Aorta (tissue), 5 donors: ENCODE measurements at regions not wholly inside any gene's neighbourhood (a gene's known extent, or its start where the extent isn't known, plus 50 kb on each side); places are given as distances from the start of the nearest gene placed in this dataset.

ENCODE experiments used
- ATAC-seq: fragments of 200-7000 bp; cut with Tn5 transposase; one replicate; pipeline ENCODE4 v1.9.1; 2022; ENCODE audit warnings: moderate library complexity; ENCODE audit not compliant: low FRiP score
- DNase-seq, 2 donors: peaks; one replicate each; pipeline ENCODE4 v3.0.0-alpha.2; 2020
- H3K27ac ChIP-seq, 2 donors: one replicate each; pipeline ENCODE4 v1.5.1; 2013; ENCODE audit warnings: low read length in 2 of 2, mild to moderate bottlenecking in 2 of 2, moderate library complexity in 2 of 2, control low read depth in 1 of 2, inconsistent platforms in 1 of 2, low read depth in 1 of 2
- H3K27me3 ChIP-seq, 2 donors: one replicate each; pipeline ENCODE4 v1.6.1; 2013; ENCODE audit warnings: control low read depth in 1 of 2, low read length in 1 of 2, mild to moderate bottlenecking in 1 of 2, moderate library complexity in 1 of 2; ENCODE audit not compliant: insufficient read depth in 2 of 2, control insufficient read depth in 1 of 2
- H3K36me3 ChIP-seq, 2 donors: one replicate each; pipeline ENCODE4 v1.6.1; 2013; ENCODE audit warnings: control low read depth in 1 of 2, low read length in 1 of 2, mild to moderate bottlenecking in 1 of 2; ENCODE audit not compliant: insufficient read depth in 2 of 2, control insufficient read depth in 1 of 2
- H3K4me1 ChIP-seq, 2 donors: one replicate each; pipeline ENCODE4 v1.6.1; 2013; ENCODE audit warnings: low read length in 2 of 2, control low read depth in 1 of 2, mild to moderate bottlenecking in 1 of 2, moderate library complexity in 1 of 2; ENCODE audit not compliant: insufficient read depth in 2 of 2, control insufficient read depth in 1 of 2
- H3K4me3 ChIP-seq, 2 donors: one replicate each; pipeline ENCODE4 v1.5.1; 2013; ENCODE audit warnings: low read length in 2 of 2, control low read depth in 1 of 2, mild to moderate bottlenecking in 1 of 2
- H3K9me3 ChIP-seq: one replicate; pipeline ENCODE4 v1.6.1; 2013; ENCODE audit warnings: mild to moderate bottlenecking, low read length; ENCODE audit not compliant: control insufficient read depth
- WGBS, 2 donors: extraction: QIAGEN DNeasy Blood & Tissue Kit; methylation state at CpG; one replicate each; pipeline ENCODE4 v1.1.7; 2013; 5-methylcytosine and 5-hydroxymethylcytosine counted together
- intact Hi-C, 2 donors: fragments of 100-400 bp; cut with DNase I; formaldehyde crosslinking; loops; one replicate each; pipeline versions ENCODE4 v1.14.2 to v1.15.0; 2022
- donor health status: healthy with polysubstance abuse.
- donor health status: Bipolar disorder and iron deficiency.
- donor health status: DM: no; HTN: no; CAD: no.
- donor health status: DM: no; HTN: no; CAD: no.
- donor health status: DM: yes; HTN: yes; CAD: no.

GRCh38 chr11:103699216-103699615 lies 337.2 kb upstream of the DDI1 start:
- intact Hi-C loops = no loop called here
- 40 to 41% methylated on average over 3 of the region's 3 CpGs for WGBS, 2 donors
- Histone ChIP-seq H3K36me3 (peaks cover 0 to 2% of the 10 kb centered on the region in 2 donors), H3K27ac (no peak overlapping the region), H3K4me1 (peaks cover 0 to 4% of the 10 kb centered on the region in 2 donors), H3K4me3 (no peak overlapping the region), H3K9me3 (no peaks in the 10 kb centered on the region), H3K27me3 (no peaks in the 10 kb centered on the region)
- DNase-seq (no peak), ATAC-seq (no peak)

GRCh38 chr11:103699656-103700055 lies 336.8 kb upstream of the DDI1 start:
- intact Hi-C loops = no loop called here
- 92 to 100% methylated on average over 1 of the region's 1 CpG for WGBS, 2 donors
- no peaks in the 10 kb centered on the region for H3K27me3 ChIP-seq
- no peaks in the 10 kb centered on the region for H3K9me3 ChIP-seq
- no peak overlapping the region for H3K4me3 ChIP-seq
- no peak overlapping the region for H3K27ac ChIP-seq
- peaks cover 0 to 2% of the 10 kb centered on the region in 2 donors for H3K36me3 ChIP-seq
- peaks cover 0 to 4% of the 10 kb centered on the region in 2 donors for H3K4me1 ChIP-seq
- ATAC-seq (no peak), DNase-seq (no peak)

DNA sequence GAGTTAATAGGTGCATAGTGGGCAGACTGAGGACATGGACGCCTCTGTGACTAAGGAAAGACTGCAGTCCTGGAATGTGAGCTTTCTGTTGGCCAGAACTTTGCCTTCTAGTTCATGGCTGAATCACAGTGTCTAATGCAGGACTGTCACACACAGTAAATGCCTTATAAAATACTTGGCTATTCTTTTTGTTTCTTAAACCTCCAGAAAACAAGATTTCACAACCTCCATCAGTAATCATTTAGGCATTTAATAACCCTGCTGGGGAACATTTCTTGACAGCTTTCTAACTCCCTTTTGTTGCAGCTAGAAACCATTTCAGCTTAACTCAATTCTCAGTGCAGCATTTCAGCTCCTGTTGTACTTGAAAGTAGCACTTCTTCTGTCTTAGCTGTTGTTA lies 335.8 kb upstream of the DDI1 start:
- Histone ChIP-seq H3K36me3 (peaks cover 0 to 2% of the 10 kb centered on the region in 2 donors), H3K9me3 (no peaks in the 10 kb centered on the region), H3K4me1 (peaks cover 0 to 4% of the 10 kb centered on the region in 2 donors), H3K27ac (peak overlapping the region in 1 of 2 donors; percentile 2), H3K4me3 (no peak overlapping the region), H3K27me3 (no peaks in the 10 kb centered on the region)
- peak; percentile 84 for ATAC-seq
- intact Hi-C loops = no loop called here
- DNase-seq = no peak
- 0 to 9% methylated on average over 1 of the region's 1 CpG for WGBS, 2 donors

DNA sequence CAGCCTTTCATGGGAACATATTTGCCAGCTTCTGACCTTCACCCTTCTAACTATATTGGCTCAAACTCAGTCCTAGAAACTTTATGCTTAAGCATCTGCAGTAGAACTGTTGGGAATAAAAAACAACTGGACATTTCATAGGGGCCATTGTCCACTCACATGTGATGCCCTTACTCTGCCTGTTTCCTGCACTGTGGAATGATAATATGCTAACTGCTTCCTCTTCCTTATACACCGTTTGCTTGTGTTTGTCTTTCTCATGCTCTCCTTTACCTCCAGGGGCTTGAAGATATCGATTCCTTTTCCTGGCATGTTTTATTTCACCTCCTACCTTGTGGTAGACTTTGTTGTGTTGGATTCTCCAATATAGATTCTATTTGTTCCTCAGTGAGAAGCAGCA lies 333.0 kb upstream of the DDI1 start:
- no peak for DNase-seq
- 74 to 86% methylated on average over 2 of the region's 2 CpGs for WGBS, 2 donors
- Histone ChIP-seq H3K4me1 (peaks cover 0 to 4% of the 10 kb centered on the region in 2 donors), H3K4me3 (no peak overlapping the region), H3K27ac (no peak overlapping the region), H3K36me3 (no peaks in the 10 kb centered on the region), H3K9me3 (no peaks in the 10 kb centered on the region), H3K27me3 (no peaks in the 10 kb centered on the region)
- ATAC-seq = no peak
- intact Hi-C loops = no loop called here

DNA sequence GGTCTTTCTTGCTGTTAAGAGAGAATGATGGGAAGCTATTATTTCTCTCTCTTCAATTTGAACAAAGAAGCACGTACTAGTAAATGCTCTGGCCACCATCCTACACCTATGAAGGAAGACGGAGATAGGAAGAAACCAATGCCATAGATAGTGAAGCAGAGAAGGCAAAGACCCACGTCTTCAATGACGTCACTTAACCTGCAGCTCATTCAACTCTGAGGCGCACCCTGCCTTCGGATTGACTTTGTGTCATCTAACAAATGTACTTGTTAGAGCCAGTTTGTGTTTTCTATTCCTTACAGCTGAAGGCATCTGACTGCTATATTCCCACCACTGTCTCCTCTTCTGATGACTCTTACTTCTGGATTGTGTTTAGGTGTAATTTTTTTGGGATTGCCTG lies 332.5 kb upstream of the DDI1 start:
- Histone ChIP-seq H3K36me3 (no peaks in the 10 kb centered on the region), H3K27me3 (no peaks in the 10 kb centered on the region), H3K9me3 (no peaks in the 10 kb centered on the region), H3K27ac (no peak overlapping the region), H3K4me1 (peaks cover 0 to 4% of the 10 kb centered on the region in 2 donors), H3K4me3 (no peak overlapping the region)
- DNase-seq (no peak), ATAC-seq (no peak)
- WGBS, 2 donors = 79 to 87% methylated on average over 6 of the region's 6 CpGs
- intact Hi-C loops = no loop called here

DNA sequence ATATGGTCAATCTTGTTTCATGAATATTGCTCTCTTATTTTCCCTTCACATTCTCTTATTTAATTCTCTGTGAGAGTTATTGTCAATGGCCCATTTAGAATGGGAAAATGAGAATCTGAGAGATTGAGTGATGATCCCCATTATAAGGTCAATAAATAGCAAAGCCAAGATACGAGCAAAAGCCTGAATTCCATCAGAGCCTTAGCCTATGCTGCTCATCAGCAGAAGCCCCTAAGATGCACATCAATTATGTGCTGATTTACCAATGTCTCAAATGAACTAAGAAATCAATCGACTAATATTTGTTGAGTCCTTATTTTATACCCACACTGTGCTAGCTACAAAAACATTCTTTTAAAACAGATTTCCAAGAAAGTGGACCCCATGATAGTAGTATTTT lies 330.8 kb upstream of the DDI1 start:
- Histone ChIP-seq H3K27ac (no peak overlapping the region), H3K27me3 (no peaks in the 10 kb centered on the region), H3K9me3 (no peaks in the 10 kb centered on the region), H3K4me3 (no peak overlapping the region), H3K36me3 (no peaks in the 10 kb centered on the region), H3K4me1 (no peaks in the 10 kb centered on the region)
- whole genome bisulfite sequencing, 2 donors = 95% methylated on average over 2 of the region's 2 CpGs
- DNase-seq (no peak), ATAC-seq (no peak)
- intact Hi-C loops = no loop called here

- ATAC-seq = no peak
- H3K27ac ChIP-seq = no peak overlapping the region
- no peak overlapping the region for H3K4me3 ChIP-seq
- DNase-seq = no peak
- 45 to 46% methylated on average over 2 of the region's 2 CpGs for WGBS, 2 donors
- H3K36me3 ChIP-seq = no peaks in the 10 kb centered on the region
- H3K9me3 ChIP-seq = no peaks in the 10 kb centered on the region
- no peaks in the 10 kb centered on the region for H3K4me1 ChIP-seq
- H3K27me3 ChIP-seq = no peaks in the 10 kb centered on the region
- intact Hi-C loops = no loop called here
Measured at GRCh38 chr11:103709371-103709770, 327.1 kb upstream of the DDI1 start.

DNA sequence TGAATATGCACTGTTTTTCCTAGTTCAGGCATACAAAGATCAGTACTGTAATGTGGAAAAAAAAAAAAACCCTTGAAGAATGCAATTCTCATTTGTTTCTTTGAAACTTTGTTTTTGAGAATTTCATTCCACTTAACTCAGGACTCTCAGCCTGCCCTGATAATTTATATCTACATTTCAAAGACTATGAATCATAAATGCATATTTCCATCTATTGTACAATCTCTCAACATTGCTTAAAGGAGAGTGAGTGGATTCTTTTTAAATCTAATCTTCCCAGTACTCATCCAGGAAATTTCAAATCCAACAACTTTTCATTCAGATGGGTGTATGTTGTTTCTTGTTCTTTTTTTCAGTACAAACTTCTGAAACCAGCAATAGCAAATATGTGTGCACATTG lies 322.2 kb upstream of the DDI1 start:
- Histone ChIP-seq H3K9me3 (no peaks in the 10 kb centered on the region), H3K4me1 (no peaks in the 10 kb centered on the region), H3K27me3 (no peaks in the 10 kb centered on the region), H3K36me3 (no peaks in the 10 kb centered on the region), H3K27ac (no peak overlapping the region), H3K4me3 (no peak overlapping the region)
- ATAC-seq (no peak), DNase-seq (no peak)
- intact Hi-C loops = no loop called here

GRCh38 chr11:103716363-103716762 lies 320.1 kb upstream of the DDI1 start:
- Histone ChIP-seq H3K9me3 (no peaks in the 10 kb centered on the region), H3K36me3 (no peaks in the 10 kb centered on the region), H3K27me3 (no peaks in the 10 kb centered on the region), H3K27ac (no peak overlapping the region), H3K4me1 (no peaks in the 10 kb centered on the region), H3K4me3 (no peak overlapping the region)
- ATAC-seq (no peak), DNase-seq (no peak)
- intact Hi-C loops = no loop called here
- WGBS, 2 donors = 83 to 91% methylated on average over 3 of the region's 3 CpGs
